Vagina (tissue), 2 donors: ENCODE measurements at regions not wholly inside any gene's neighbourhood (a gene's known extent, or its start where the extent isn't known, plus 50 kb on each side); places are given as distances from the start of the nearest gene placed in this dataset.

ENCODE experiments used
- CTCF ChIP-seq, 3 experiments: fragments of 450-650 bp in 2 of 3; fragments of 200-600 bp in 1 of 3; sonication (generic) in 1 of 3; IDR thresholded peaks; one replicate each; pipeline ENCODE4 v1.5.1; 2017 to 2019; ENCODE audit warnings: antibody characterized with exemption in 3 of 3, mild to moderate bottlenecking in 2 of 3, moderate library complexity in 2 of 3
- POLR2AphosphoS5 ChIP-seq, 2 donors: sonication (generic); formaldehyde crosslinking; IDR thresholded peaks; one replicate each; pipeline ENCODE4 v1.9.0; 2017; ENCODE audit warnings: antibody characterized with exemption in 2 of 2, mild to moderate bottlenecking in 2 of 2, low read depth in 1 of 2; ENCODE audit not compliant: insufficient read depth in 1 of 2

GRCh38 chr12:13811061-13811460 lies 170.3 kb downstream of the GRIN2B start:
- no peak for TF ChIP-seq CTCF (IDR thresholded peaks at IDR 0.05)
- no peak for TF ChIP-seq POLR2AphosphoS5 (IDR thresholded peaks at IDR 0.05; ENCODE audit: insufficient read depth in 1 of 2, low read depth in 1 of 2)
